ENCODE measurements at regions not wholly inside any gene's neighbourhood (a gene's known extent, or its start where the extent isn't known, plus 50 kb on each side); places are given as distances from the start of the nearest gene placed in this dataset.
"Not testable (repeated sequence)": the region's sequence is repeated elsewhere in the genome, so short reads cannot be mapped to it uniquely, and the experiment has no call there.

DNA sequence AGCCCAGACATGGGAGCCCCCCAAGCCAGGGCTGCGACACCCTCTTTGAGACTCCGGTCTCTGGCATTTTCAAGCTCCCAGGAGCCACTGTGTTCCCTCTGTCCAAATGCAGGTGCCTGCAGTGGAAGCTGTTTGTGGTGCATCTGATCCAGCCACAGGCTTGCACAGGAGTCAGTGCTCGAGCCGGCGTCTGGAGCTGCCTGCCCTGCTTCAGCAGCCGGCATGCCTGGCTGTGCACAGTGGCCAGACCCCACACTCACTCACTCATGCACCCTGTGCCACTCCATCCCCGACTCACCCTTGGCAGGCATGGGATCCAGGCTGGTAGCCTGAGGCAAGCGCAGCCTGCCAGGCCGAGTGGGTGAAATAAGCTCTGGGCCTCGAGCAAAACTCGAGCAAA, 555.0 kb upstream of the CCDC54 start:
- no peak for DNase-seq

DNA sequence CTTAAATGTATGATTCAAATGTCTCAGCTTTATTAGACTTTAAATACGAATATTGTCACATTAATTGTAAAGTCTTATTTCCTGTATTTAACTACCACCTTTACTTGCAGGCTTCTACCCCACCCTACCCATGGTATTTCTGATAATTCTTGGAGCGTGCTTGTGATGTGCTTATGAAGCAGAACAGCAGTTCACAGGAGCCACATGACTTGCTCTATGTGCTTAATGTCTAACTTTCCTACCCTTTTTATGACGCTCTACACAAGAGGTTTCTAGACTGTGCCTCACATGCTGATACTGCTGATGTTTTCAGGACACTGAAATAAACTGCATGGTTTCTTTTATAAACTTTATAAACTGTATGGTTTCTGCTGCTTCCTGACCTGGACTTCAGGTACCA, 553.5 kb upstream of the CCDC54 start:
- no peak for DNase-seq

DNA sequence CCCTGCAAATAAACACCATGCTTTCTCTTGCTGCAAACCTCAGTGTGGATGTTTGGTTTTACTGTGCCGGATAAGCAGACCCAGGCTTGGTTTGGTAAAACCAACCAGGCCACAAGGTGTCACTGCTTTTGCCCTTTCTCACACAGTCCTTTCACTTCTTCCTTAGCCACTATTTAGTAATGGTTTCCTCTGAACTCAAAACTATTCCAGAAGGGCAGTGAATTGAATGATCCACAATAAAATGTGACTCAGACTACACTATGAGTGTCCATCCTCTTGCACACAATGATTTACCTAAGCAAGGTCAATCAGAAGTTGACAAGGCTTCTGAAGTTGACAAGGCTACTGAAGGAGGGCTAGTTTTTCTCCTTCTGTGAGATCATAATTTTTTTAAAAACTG, 552.4 kb upstream of the CCDC54 start:
- DNase-seq, result no peak

DNA sequence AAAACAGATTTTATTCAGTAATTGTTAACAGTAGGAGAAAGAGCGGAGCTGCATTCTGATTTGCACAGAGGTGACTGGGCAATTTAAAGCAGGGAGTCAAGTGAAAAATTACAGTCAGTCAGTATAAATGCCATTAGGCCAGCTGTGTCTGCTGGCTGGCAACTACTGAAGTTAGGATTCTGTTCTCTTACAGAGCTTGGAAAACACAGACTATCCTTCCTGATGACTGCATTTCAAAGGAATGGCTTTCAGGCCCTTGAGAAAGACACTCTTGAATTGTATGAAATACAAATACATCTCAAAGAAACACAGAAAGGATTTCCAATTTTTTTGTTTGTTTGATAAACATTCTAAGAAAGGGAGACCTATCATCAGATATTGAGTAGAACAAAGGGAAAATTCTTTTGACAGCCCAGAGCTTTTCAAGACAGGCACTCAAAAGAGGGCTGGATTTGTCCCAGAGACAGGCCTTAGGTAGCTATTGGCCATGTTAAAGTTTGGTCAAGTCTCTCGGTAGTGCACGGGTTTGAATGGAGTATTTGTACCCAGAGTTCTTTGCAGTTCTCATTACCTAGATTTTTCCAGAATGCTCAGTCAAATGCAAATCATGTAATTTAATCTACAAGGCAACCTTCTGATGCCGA, 551.2 kb upstream of the CCDC54 start:
- peak; percentile 86 for DNase-seq

DNA sequence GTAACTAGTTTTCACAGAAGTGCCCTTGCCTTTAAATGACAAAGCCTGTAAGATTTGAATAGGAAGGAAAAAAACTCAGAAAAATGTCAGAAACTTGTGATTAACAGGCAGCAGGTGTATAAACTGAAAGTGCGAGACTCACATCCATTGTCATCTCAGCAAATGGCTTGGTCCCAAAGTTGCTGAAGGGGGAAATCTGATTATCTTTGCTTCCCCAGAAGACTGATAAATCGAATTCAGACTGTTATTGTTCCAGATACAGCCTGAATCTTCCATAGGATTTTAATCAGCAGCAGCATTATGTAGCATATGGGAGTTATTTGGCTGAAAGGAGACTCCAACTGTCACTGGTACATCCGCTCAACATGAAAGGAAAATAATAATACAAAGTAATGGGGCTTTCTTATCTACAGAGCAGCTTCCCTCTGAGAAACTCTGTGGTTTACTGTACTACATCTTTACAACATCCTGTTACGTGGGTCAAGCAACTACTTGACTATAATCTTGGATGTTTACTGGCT, 550.4 kb upstream of the CCDC54 start:
- DNase-seq, result peak; percentile 89

DNA sequence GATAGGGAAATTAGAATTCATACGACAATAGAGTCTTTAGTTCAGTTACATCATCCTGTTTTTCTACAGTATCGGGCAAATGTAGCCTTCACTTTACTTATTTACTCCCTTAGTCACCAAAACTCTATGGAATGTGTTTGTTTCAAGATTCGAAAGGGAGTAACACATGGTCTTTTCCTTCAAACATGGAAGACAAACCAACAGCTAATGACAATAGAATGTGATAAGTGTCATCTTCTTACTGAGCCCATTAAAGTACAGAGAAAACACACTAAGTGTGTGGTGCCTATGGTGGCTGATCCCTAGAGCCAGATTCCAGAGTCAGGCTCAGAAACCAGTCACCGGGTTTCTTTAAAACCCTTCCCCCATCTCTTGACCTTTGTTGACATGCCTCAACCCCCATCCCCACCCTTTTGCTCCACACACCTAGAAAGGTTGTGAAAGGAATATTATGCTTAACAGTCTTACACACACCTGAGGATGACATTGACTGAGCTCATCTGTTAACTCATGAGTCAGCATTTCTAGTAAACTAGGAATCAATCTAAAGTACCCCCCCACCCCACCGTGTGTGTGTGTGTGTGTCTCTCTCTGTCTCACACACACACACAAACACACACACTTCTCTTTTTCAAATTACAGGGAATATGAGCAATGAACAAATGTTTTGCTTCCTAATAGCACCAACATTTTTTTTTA, 549.6 kb upstream of the CCDC54 start:
- DNase-seq, result no peak

DNA sequence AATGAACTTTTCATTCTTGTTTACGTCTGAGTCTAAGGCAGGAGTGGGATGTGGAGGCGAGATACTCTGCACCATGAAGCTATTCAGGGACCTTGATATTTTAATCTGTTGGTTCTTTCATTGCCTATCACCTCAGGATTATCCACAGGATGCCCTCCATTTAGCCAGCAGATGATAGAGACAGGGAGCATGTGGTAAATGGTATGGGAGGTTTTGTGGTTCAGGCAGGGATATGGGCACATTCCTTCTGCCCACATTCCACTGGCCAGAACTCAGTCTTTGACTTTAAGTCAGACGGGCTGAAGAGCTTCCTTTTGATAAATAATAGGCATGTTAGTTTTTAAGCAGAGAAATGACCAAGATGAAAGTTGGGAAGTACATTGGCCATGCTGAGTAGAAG, 548.0 kb upstream of the CCDC54 start:
- no peak for DNase-seq

DNA sequence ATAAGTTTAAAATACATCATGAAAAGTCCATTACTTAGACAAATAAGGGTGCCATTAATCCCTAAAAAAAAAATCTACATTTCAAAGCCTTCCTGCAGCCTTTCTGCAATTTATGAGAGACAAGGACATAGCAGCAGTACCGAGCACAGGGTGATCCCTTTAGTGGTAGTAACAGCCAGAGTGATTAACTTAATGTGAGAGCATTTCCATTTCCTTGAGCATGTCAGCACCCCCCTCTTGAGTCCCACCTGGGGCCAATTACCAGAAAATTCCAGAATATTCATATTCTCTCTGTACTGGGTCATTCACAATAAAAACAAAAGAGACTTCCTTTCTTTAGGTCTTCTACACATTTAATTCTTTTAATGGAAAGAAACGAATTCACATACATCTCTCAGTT, 546.9 kb upstream of the CCDC54 start:
- no peak for DNase-seq

DNA sequence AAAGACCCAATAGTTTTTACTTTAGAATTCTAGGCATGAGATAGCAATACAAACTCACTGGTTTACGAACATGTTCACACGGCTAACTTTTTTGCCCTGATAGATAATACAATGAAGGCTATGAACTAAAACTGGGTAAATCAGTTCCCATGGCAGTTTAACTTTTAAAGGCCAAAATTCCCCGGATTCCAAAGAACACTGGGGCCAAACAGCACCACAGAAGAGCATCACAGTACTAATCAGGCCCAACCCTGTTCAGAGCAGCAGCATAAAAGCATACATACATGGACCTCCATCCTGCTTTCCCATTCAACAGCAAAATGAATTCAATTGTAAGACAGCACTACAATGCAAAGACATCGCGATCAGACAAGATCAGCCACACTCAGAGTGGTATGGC, 540.3 kb upstream of the CCDC54 start:
- DNase-seq, result no peak

DNA sequence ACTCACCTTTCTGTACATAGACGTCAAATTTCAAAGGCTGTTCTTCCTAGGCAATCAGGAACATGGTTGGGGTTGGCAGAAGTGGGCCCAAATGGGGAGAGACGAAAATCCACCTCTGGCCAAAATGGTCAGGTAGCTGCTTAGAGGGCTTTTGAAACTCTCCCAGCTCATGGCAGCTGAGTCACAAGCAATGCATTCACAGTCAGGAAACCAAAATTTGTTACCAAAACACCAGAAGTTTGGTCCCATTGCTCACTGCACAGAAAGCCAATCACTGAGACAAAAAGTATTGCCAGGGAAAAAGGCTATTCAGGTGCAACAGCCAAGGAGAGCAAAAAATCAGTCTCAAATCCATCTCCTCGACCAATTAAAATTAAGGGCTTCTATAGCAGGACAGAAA, 539.6 kb upstream of the CCDC54 start:
- DNase-seq, result no peak

DNA sequence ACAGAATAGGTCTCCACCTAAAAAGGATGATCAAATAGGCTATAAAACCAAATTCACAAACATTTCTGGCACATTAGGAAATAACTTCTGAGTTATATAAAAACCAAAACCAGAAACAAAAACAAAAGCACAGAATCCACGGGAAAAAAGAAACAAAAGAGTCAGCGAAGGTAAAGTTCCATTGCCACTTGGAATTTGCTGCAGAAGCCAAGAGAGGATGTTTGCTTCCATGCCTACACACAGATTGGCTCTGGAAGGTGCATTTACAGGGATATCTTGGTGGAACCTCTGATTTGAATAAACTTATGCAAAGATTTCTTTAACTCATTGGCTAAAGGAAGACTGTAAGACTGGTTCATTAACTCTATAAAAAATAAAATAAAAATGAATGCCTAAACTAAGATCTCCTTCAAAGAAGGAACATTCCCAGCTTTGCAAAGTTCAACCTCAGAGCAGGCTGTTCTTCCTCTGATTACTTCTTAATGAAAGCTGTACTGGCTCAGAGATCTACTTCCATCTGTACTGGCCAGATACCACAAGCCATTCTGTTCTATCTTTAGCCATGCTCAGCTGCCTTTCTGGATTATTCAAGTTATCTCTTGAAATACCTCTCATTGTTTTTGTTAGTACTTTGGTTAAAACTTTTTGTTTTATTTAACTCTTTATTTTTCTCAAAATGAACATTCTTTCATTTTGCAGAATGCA, 537.5 kb upstream of the CCDC54 start:
- peak; percentile 46 for DNase-seq

DNA sequence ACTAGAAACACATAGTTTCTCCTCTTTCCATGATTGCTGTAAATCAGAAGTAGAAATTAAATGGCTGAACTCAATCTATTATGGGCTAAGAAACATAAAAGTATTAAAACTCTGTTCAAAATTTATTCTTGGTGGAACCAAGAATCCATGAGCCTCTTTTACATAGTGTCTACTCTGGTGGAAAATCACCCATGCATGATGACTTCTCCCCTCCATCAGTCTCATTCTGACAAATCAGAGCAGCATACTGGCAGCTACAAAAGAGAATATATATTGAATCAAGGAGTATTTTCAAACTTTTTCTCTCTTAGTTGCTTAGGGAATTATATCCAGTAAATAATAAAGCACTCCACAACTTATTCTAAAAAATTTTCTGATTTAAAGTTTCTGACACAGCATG, 536.9 kb upstream of the CCDC54 start:
- DNase-seq, result no peak

DNA sequence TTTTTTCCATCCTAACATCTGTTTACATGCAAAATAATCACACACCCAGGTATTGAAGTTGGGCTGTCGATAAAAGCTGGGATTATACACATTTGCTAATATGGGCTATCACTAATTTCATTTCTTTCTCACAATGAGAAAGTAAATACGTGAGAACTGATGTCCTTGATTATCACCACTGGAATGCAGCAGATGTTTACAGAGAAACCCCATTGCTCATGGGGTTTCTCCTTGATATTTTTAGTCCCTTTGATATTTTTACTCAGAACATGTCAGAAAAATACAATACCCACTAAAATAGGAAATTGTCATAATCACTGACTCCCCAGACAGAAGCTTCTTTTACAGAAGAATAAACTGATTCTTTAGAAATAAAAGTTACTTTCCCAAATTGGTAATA, 535.1 kb upstream of the CCDC54 start:
- DNase-seq, result no peak

DNA sequence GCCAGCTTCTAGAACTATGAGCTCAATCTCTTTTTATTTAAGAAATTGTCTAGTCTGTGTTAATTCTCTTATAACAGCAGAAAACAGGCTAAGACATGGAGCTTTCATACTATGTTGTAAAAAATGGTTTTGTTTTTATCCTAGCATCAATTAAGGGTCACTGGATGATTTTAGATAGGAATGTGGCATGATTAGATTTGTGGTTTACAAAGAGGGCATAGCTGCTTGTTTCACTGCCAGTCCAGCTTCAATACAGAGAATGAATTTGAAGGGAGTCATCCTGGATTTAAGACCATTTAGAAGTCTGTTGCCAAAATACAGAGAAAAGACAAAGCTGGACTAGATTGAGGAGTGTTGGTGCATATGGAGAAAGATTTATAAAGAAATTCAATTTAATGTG, 532.6 kb upstream of the CCDC54 start:
- no peak for DNase-seq

DNA sequence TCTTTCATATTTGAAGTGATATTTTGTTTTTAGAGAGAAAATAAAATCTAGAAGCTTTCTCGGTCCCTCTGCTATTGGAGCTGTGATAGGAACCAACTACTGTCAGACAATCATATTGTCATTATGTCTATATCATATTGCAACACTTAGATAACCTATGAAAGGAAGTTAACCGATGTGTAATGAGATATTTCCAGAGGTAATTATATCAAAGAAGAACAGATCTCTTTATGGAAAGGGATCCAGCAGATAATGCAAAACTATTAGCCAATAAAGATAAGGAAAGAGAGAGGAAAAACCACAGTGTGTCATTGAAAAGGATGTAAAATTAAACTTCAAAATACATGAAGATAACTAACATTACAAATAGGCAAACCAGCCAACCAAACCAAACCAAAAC, 529.1 kb upstream of the CCDC54 start:
- DNase-seq, result no peak

DNA sequence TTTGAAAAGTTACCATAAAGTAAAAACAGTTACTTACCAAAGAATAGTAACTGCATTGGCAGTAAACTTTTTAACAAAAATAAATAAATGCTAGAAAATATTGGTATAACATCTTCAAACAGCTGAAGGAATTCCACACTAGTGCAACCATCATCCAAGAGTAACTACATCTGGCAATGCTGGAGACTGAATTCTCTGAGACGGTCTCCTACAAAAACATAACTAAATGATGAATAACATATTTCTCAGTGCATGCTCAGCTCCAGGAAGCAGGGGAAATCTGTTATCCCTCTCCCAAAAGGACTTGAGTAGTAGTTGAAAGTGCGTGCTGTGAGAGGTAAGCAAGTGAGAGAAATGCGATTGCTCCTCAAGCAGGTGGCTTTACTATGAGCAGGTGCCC, 526.8 kb upstream of the CCDC54 start:
- DNase-seq, result peak; percentile 9

DNA sequence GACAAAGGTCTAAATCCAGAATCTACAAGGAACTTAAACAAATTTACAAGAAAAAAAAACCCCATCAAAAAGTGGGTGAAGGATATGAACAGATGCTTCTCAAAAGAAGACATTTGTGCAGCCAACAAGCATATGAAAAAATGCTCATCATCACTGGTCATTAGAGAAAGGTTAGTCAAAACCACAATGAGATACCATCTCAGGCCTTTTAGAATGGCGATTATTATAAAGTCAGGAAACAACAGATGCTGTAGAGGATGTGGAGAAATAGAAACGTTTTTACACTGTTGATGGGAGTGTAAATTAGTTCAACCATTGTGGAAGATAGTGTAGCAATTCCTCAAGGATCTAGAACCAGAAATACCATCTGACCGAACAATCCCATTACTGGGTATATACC, 518.9 kb upstream of the CCDC54 start:
- DNase-seq, result not testable (repeated sequence)

DNA sequence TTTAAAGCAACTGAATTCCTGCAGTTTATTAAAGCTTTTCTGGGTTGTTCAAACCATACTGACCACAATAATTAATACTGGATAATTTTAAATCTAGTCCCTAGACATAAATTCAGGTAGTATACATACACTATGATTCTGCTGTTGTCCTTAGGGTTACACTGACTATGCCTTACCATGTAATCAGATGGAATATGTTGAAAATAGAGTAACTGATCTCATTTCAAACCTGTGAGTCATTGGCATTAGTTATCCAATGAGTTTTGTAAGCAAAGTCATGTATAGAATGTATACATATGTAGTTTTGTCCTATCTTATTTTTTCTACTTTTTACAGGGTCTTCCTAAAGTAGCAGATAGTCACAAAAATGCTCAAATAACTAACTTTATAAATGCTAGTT, 517.1 kb upstream of the CCDC54 start:
- no peak for DNase-seq

DNA sequence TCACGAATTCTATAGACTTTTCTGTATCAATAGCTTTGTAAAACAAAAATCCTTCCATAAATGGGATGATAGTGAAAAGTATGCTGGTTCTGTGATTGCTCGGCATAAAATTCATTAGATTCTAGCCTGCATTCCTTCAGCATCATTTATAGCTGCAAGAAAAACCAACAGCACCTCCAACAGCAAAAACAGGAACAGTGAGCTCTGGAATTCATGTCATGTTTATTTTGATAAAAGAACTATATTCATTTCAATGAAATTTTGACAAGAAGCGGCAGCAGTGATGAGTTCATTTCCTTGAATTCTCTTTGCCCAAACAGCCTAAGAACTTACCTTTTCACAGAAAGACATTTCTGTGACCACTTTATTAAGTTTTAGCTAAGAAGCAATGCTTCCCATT, 515.2 kb upstream of the CCDC54 start:
- DNase-seq, result peak; percentile 56

DNA sequence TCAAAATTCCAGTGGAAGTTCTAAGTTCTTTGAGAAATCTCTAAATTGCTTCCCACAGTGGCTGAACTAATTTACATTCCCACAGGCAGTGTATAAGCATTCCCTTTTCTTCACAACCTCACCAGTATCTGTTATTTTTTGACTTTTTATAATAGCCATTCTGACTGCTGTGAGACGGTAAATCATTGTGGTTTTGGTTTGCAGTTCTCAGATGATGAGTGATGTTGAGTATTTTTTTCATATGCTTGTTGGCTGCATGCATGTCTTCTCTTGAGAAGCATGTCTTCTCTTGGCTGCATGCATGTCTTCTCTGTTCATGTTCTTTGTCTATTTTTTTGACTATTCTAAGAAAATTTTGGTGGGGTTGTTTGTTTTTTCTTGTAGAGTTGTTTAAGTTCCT, 499.6 kb upstream of the CCDC54 start:
- no peak for DNase-seq

DNA sequence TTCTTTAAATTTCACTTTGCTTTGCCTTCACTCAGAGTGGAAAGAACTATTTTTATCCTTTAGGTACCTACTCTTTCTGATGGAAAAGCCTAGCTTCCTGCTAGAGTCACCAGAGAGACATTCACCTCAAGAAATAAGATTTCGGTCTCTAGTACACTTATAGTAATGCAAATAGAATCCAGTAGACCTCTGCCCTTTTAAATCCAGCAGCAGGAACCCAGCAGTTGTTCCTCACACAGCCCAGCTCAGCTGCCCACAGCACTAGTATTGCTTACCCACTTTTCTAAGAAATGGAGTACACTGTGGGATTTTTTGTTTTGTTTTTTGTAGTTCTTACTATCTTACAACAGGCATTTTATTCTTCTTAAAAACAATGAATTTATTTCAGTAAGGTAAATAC, 497.0 kb upstream of the CCDC54 start:
- no peak for DNase-seq

DNA sequence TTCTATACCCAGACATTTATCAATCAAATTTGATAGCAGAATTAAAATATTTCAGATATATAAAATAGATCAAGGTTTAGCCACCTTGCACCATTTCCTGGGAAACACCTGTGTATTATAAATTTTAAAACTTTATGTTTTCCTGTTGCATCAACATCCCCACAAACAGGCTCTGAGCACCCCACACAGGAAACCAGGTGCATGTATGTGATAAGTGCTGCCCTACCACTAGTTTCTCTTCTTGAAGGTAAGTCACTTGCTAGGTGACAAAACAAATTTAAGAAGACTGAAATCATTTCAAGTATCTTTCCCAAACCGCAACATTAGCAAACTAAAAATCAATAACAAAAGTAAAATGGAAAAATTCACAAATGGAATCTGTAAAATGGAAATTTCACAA, 496.1 kb upstream of the CCDC54 start:
- no peak for DNase-seq

DNA sequence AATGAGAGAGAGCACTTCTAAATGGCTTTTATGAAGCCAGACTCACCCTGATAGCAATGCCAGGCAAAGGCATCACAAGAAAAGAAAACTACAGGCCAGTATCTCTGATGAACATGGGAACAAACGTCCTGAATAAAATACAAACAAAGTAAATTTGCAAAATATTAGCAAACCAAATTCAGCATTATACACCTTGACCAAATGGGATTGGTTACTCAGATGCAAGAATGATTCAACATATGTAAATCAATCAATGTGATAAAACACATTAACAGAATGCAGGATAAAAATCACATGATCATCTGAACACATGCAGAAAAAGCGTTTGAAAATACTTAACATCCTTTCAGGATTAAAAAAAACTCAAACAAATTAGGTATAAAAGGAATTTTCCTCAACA, 494.9 kb upstream of the CCDC54 start:
- no peak for DNase-seq

DNA sequence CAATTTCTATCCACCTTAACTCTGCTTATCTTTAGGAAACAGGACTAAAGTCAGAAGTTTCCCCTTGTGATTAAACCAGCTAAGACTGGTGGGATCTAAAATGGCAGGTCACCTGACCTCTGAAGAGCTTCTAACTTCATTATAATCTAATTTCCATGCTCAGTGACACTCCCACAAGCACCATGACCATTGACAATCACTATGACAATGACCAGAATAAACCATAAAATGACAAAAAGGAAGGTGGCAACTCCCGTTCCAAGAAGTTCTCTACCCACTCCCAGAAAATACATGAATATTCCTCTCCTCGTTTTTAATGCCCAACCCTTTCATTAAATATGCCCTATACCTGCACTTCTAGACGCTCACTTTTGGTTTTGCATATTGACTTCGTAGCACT, 471.2 kb upstream of the CCDC54 start:
- DNase-seq, result no peak
